Astrocyte of the cerebellum (primary cell): ENCODE measurements at regions not wholly inside any gene's neighbourhood (a gene's known extent, or its start where the extent isn't known, plus 50 kb on each side); places are given as distances from the start of the nearest gene placed in this dataset.
A peak's percentile ranks its signal among the peaks of the same experiment; 100 is the strongest.

Source experiments
- DNase-seq: peaks from one replicate; pipeline ENCODE4 v3.0.0-alpha.2; 2011; ENCODE audit warnings: low read depth
- H3K4me3 ChIP-seq: 2 replicates; pipeline ENCODE4 v1.5.1; 2011; ENCODE audit warnings: mild to moderate bottlenecking, low read depth, low read length, moderate library complexity
- in situ Hi-C: cut with HindIII; loops from 2 replicates; pipeline ENCODE4 v1.10.0; 2017; ENCODE audit warnings: low sequenced_read_pairs
- TF ChIP-seq, protein P1 (sequence below): IDR thresholded peaks from 2 replicates; pipeline ENCODE4 v1.5.1; 2012; ENCODE audit warnings: low read length, low read depth, moderate library complexity, mild to moderate bottlenecking; ENCODE audit errors: missing control alignments

DNA sequence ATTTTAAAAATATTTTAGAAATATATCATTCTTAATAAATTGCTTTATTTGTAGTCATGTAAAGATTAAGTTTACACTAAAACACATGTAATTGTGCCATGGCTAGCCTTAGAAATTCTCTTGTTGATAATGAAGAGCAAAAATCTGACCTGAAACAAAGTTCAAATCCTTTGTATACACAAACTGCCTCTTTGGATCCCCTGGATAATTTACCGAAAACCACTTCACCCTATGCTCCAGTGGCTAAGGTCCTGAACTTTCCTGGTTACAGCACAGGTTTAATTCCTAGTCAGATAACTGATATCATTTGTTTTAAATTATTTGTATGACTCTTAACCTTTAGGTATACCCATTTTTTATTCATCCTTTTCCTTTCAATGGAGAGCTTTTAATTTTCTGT lies 1093.2 kb upstream of the ADGRL4 start:
- in situ Hi-C loops: no loop called here
- TF ChIP-seq, protein P1, sequence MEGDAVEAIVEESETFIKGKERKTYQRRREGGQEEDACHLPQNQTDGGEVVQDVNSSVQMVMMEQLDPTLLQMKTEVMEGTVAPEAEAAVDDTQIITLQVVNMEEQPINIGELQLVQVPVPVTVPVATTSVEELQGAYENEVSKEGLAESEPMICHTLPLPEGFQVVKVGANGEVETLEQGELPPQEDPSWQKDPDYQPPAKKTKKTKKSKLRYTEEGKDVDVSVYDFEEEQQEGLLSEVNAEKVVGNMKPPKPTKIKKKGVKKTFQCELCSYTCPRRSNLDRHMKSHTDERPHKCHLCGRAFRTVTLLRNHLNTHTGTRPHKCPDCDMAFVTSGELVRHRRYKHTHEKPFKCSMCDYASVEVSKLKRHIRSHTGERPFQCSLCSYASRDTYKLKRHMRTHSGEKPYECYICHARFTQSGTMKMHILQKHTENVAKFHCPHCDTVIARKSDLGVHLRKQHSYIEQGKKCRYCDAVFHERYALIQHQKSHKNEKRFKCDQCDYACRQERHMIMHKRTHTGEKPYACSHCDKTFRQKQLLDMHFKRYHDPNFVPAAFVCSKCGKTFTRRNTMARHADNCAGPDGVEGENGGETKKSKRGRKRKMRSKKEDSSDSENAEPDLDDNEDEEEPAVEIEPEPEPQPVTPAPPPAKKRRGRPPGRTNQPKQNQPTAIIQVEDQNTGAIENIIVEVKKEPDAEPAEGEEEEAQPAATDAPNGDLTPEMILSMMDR: no peak

DNA sequence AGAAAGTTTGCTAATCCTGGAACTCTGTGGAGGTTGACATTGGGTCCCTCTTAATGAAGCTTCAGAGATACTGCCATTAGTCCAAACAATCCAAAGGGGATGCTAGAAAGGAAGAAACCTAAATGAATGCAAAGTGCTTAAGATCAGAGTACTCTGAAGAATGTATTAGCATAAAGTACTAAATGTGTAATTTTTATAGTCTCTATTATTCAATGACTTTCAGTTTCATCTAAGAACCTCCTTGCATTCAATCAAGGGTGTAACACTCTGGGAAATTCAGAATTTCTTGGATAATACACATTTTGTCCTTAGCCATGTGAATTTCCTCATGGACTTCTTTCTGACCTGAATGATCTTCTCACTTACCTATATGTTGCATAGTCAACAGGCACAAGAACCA lies 1078.5 kb upstream of the ADGRL4 start:
- in situ Hi-C loops: no loop called here

More for the DNA sequence above, 1093.2 kb upstream of the ADGRL4 start:
- no peak for DNase-seq
- no peak overlapping the region for H3K4me3 ChIP-seq

DNA sequence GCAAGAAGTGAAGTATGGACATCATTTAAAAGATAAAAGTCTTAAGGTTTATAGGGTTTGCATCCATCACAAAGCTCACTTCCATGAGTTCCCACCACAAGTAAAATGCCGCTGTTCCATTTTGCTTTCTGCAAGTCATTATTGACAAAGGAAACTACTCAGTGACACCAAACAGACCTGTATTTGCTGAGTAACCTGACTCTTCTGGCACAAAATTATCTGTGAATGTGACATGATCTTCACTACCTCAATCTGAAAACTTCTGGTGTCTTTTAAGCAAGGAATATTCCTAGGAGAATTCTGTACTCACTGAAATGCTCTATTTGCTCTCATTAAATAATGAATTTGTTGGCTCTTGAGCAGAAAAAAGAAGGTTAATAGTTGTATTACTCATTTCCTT lies 1077.4 kb upstream of the ADGRL4 start:
- TF ChIP-seq, protein P1: no peak
- no peak for DNase-seq
- no peak overlapping the region for H3K4me3 ChIP-seq
- in situ Hi-C loops: no loop called here

More for the DNA sequence above, 1078.5 kb upstream of the ADGRL4 start:
- DNase-seq: no peak
- H3K4me3 ChIP-seq: no peak overlapping the region
- TF ChIP-seq, protein P1: no peak

DNA sequence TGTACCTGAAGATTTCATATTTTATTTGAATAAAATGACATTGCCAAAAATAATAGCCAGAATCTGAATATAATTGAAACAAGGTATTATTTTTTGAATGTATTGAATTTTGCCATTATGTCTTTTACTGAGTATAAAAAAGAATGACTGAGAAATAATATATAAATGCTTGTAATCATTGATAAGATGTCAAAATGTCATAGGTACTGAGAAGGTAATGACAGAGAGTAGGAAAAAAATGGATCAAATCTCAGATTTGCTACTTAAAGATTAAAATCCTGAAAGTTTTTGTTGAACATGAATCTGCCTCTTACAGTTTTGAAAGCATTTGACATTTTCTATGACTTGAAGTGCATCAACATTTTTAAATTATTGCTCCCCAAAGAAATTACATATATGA lies 1069.9 kb upstream of the ADGRL4 start:
- in situ Hi-C loops: no loop called here
- DNase-seq: no peak
- TF ChIP-seq, protein P1: no peak

DNA sequence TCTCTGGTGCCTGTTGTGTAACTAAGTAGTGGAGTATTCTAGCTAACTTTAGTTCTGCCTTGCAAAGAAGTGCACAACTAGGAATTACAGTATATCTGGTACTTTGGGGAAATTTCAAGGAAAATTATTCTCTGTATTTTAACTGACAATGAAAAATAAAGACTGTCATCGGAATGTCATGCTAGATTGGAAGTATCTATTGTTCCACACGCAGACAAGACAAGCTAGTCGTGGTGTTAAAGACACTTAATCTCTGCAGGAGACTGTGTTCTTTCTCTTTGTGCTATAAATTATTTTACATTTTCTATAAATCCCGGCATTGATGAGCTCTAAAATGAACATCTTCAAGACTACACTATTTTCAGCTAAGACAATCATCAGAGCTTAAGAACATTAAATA lies 1068.8 kb upstream of the ADGRL4 start:
- H3K4me3 ChIP-seq: no peak overlapping the region
- in situ Hi-C loops: no loop called here
- TF ChIP-seq, protein P1: no peak
- DNase-seq: no peak

More for the DNA sequence above, 1069.9 kb upstream of the ADGRL4 start:
- H3K4me3 ChIP-seq: no peak overlapping the region

DNA sequence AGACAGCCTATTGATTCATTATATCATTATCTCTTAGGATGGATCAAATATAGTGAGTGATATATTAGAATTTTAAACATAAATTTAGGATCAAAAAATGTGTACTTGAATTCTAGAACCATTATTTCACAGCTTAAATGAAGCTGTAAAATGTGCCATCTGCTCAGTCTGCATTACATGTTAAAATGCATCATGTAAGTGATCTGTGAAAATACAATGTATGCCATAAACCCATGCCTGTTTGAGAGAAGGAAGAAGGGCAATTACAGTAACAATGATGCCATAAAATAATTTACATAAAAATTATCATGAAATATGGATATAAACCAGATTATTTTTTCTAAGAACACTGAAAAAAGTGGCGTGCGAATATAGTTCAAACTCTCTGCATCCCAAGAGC lies 1066.0 kb upstream of the ADGRL4 start:
- in situ Hi-C loops: no loop called here
- H3K4me3 ChIP-seq: no peak overlapping the region
- no peak for DNase-seq
- TF ChIP-seq, protein P1: no peak

DNA sequence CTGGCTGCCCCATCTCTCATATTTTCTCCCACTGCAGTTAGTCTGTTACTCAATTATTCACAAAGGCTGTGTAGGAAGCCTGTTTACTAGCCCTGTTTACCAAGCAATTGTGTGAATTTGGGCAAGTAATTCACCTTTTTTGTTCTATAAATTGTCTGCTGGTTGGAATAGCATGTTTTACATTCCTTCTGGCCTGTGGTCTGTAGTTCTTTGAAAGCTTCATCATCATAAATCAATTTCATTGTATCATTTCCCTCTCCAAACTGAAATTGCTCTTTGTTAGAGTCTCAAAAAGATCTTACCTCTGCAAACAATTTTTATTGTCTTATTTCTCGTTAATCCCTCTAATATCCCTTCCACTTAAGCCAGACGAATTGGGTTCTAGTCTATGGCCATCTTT lies 1059.5 kb upstream of the ADGRL4 start:
- in situ Hi-C loops: no loop called here
- TF ChIP-seq, protein P1: no peak
- DNase-seq: peak; percentile 27
- no peak overlapping the region for H3K4me3 ChIP-seq
